ENCODE measurements at regions not wholly inside any gene's neighbourhood (a gene's known extent, or its start where the extent isn't known, plus 50 kb on each side); places are given as distances from the start of the nearest gene placed in this dataset.

GRCh38 chr7:85708221-85708620, 521.4 kb upstream of the SEMA3D start:
- Mint-ChIP-seq H3K4me1 (no peaks in the 10 kb centered on the region), H3K4me3 (no peak overlapping the region), H3K9me3 (no peaks in the 10 kb centered on the region)

GRCh38 chr7:85705076-85705475, 518.2 kb upstream of the SEMA3D start:
- DNase-seq = no peak
- Mint-ChIP-seq H3K27ac (no peak overlapping the region), H3K9me3 (no peaks in the 10 kb centered on the region), H3K36me3 (ENCODE audit: low read depth) (no peaks in the 10 kb centered on the region), H3K4me1 (no peaks in the 10 kb centered on the region), H3K27me3 (ENCODE audit: insufficient read depth) (no peaks in the 10 kb centered on the region), H3K4me3 (no peak overlapping the region)
- no peak overlapping the region for H3K27ac ChIP-seq (ENCODE audit: low read depth, low read length)
- H3K9ac ChIP-seq (ENCODE audit: extremely low read depth, low read length, poor library complexity, severe bottlenecking) = no peak overlapping the region
- no peak for TF ChIP-seq CTCF (conservative IDR thresholded peaks at IDR 0.05)
- no peaks in the 10 kb centered on the region for H3K9me3 ChIP-seq (ENCODE audit: control insufficient read depth, low read length)
- H3K27me3 ChIP-seq (ENCODE audit: control insufficient read depth, insufficient read depth, low read length, poor library complexity, severe bottlenecking) = no peaks in the 10 kb centered on the region
- H3K4me1 ChIP-seq (ENCODE audit: control insufficient read depth, insufficient read depth, low read length) = no peaks in the 10 kb centered on the region
- 91% methylated on average over 1 of the region's 2 CpGs; no CpG with 5 or more reads in 1 of the 2 experiments for WGBS, 2 experiments (ENCODE audit: insufficient coverage in 1 of 2, insufficient read length in 1 of 2)
- H3K4me3 ChIP-seq (ENCODE audit: low read length) = no peak overlapping the region
- H3K36me3 ChIP-seq (ENCODE audit: control insufficient read depth, insufficient read depth, low read length) = no peaks in the 10 kb centered on the region

More at GRCh38 chr7:85708221-85708620, 521.4 kb upstream of the SEMA3D start:
- DNase-seq = no peak
- Histone ChIP-seq H3K36me3 (ENCODE audit: control insufficient read depth, insufficient read depth, low read length) (no peaks in the 10 kb centered on the region), H3K9me3 (ENCODE audit: control insufficient read depth, low read length) (no peaks in the 10 kb centered on the region), H3K27ac (ENCODE audit: low read depth, low read length) (no peak overlapping the region), H3K9ac (ENCODE audit: extremely low read depth, low read length, poor library complexity, severe bottlenecking) (no peak overlapping the region), H3K4me1 (ENCODE audit: control insufficient read depth, insufficient read depth, low read length) (no peaks in the 10 kb centered on the region), H3K27me3 (ENCODE audit: control insufficient read depth, insufficient read depth, low read length, poor library complexity, severe bottlenecking) (no peaks in the 10 kb centered on the region), H3K4me3 (ENCODE audit: low read length) (no peak overlapping the region)
- Mint-ChIP-seq H3K27me3 (ENCODE audit: insufficient read depth) (no peaks in the 10 kb centered on the region), H3K27ac (no peak overlapping the region), H3K36me3 (ENCODE audit: low read depth) (no peaks in the 10 kb centered on the region)
- 96 to 100% methylated on average over 1 of the region's 1 CpG for WGBS, 2 experiments (ENCODE audit: insufficient coverage in 1 of 2, insufficient read length in 1 of 2)
- no peak for TF ChIP-seq CTCF (conservative IDR thresholded peaks at IDR 0.05)

GRCh38 chr7:85703251-85704010, 516.6 kb upstream of the SEMA3D start:
- WGBS, 2 experiments (ENCODE audit: insufficient coverage in 1 of 2, insufficient read length in 1 of 2) = 100% methylated on average over 1 of the region's 2 CpGs; no CpG with 5 or more reads in 1 of the 2 experiments
- TF ChIP-seq CTCF (conservative IDR thresholded peaks at IDR 0.05) = no peak
- no peak for DNase-seq

More at GRCh38 chr7:85703251-85704010, 516.6 kb upstream of the SEMA3D start:
- no peak overlapping the region for H3K4me3 ChIP-seq (ENCODE audit: low read length)
- no peaks in the 10 kb centered on the region for H3K36me3 ChIP-seq (ENCODE audit: control insufficient read depth, insufficient read depth, low read length)
- H3K27me3 Mint-ChIP-seq (ENCODE audit: insufficient read depth) = no peaks in the 10 kb centered on the region
- no peaks in the 10 kb centered on the region for H3K36me3 Mint-ChIP-seq (ENCODE audit: low read depth)
- H3K9ac ChIP-seq (ENCODE audit: extremely low read depth, low read length, poor library complexity, severe bottlenecking) = no peak overlapping the region
- H3K9me3 Mint-ChIP-seq = no peaks in the 10 kb centered on the region
- H3K4me3 Mint-ChIP-seq = no peak overlapping the region
- no peaks in the 10 kb centered on the region for H3K4me1 ChIP-seq (ENCODE audit: control insufficient read depth, insufficient read depth, low read length)
- no peaks in the 10 kb centered on the region for H3K27me3 ChIP-seq (ENCODE audit: control insufficient read depth, insufficient read depth, low read length, poor library complexity, severe bottlenecking)
- H3K4me1 Mint-ChIP-seq = no peaks in the 10 kb centered on the region
- H3K27ac ChIP-seq (ENCODE audit: low read depth, low read length) = no peak overlapping the region
- H3K9me3 ChIP-seq (ENCODE audit: control insufficient read depth, low read length) = no peaks in the 10 kb centered on the region
- H3K27ac Mint-ChIP-seq = no peak overlapping the region
